ENCODE measurements at regions not wholly inside any gene's neighbourhood (a gene's known extent, or its start where the extent isn't known, plus 50 kb on each side); places are given as distances from the start of the nearest gene placed in this dataset.

- Histone ChIP-seq H3K27me3 (no peaks in the 10 kb centered on the region), H3K4me1 (no peaks in the 10 kb centered on the region), H3K4me3 (no peak overlapping the region), H3K9me3 (no peaks in the 10 kb centered on the region), H3K27ac (no peak overlapping the region), H3K36me3 (no peaks in the 10 kb centered on the region)
- no peak for DNase-seq (ENCODE audit: low spot score in 2 of 2)
- intact Hi-C loops (cut with DNase I; ENCODE audit: low total_unique reads), result no loop called here
- no peak for TF ChIP-seq POLR2AphosphoS5 (IDR thresholded peaks at IDR 0.05)
- no peak for TF ChIP-seq CTCF (IDR thresholded peaks at IDR 0.05)
- TF ChIP-seq POLR2A (IDR thresholded peaks at IDR 0.05), result no peak
Observed at GRCh38 chr1:91600431-91601337, 100.0 kb downstream of the CDC7 start.

DNA sequence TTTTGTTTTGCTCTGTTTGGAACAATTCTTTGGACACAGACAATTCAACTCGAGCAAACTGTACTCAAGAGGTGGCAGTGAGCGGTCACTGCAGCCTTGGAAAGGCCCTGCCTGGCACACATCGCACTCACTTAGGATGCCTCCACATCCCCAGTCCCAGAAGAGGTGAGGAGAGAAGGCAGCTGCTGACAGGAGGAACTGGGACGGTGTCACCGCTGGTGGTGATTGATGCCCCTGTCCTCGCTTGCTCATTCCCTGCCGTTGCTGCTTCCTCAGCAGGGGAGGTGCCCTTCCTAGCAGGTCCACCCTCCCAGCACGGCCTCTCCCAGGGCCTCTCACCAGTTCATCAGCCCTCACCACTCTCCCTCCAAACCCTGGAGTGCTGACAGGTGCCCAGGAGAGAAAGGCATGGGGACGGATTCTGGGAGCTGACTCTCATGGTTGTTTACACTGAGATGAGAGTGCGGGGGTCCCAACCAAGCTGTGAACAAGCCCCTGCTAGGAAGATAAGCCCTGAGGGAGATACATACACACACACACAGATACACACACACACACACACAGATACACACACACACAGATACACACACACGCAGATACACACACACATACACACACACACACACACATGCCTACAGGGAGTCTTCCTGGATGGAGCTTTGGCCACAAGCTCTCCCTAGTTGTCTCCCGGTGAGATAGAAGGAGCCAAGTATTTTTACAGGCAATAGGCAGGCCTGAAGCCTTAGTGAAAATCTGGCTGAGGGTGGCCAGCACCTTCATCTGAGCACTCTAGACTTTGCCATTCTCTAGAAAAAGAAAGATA is 101.1 kb downstream of the CDC7 start:
- no peak overlapping the region for H3K27ac ChIP-seq
- no peaks in the 10 kb centered on the region for H3K4me1 ChIP-seq
- intact Hi-C loops (cut with DNase I; ENCODE audit: low total_unique reads), result no loop called here
- TF ChIP-seq POLR2AphosphoS5 (IDR thresholded peaks at IDR 0.05), result no peak
- no peak for TF ChIP-seq POLR2A (IDR thresholded peaks at IDR 0.05)
- TF ChIP-seq CTCF (IDR thresholded peaks at IDR 0.05), result no peak
- H3K36me3 ChIP-seq, result no peaks in the 10 kb centered on the region
- H3K27me3 ChIP-seq, result no peaks in the 10 kb centered on the region
- no peaks in the 10 kb centered on the region for H3K9me3 ChIP-seq
- DNase-seq (ENCODE audit: low spot score in 2 of 2), result no peak
- no peak overlapping the region for H3K4me3 ChIP-seq

GRCh38 chr1:91603409-91603808 is 102.8 kb downstream of the CDC7 start:
- Histone ChIP-seq H3K27me3 (no peaks in the 10 kb centered on the region), H3K36me3 (no peaks in the 10 kb centered on the region), H3K9me3 (no peaks in the 10 kb centered on the region), H3K4me1 (no peaks in the 10 kb centered on the region), H3K27ac (no peak overlapping the region), H3K4me3 (no peak overlapping the region)
- intact Hi-C loops (cut with DNase I; ENCODE audit: low total_unique reads), result no loop called here
- TF ChIP-seq POLR2A (IDR thresholded peaks at IDR 0.05) (no peak), POLR2AphosphoS5 (IDR thresholded peaks at IDR 0.05) (no peak)
- DNase-seq (ENCODE audit: low spot score in 2 of 2), result no peak

DNA sequence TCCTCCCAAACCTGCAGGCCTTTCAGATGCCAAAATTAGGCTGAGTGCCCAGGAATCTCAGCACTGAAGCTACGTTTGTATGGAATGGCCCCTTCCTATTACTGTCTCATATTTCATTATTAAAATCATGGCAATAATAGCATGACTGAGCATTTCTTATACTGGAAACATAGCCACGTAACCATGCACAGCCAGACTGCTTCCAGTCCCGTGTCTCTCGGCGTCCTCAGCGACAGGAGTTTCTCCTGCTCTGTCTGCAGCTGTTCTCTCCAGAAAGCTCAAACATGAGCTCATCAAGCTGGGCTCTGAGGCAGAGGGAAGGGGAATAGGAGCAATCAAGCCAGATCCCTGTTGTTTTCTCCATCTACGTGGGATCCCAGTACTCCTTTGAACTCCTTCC is 104.0 kb downstream of the CDC7 start:
- Histone ChIP-seq H3K4me3 (no peak overlapping the region), H3K4me1 (no peaks in the 10 kb centered on the region), H3K9me3 (no peaks in the 10 kb centered on the region), H3K27ac (no peak overlapping the region), H3K36me3 (no peaks in the 10 kb centered on the region), H3K27me3 (no peaks in the 10 kb centered on the region)
- DNase-seq (ENCODE audit: low spot score in 2 of 2), result no peak
- TF ChIP-seq CTCF (IDR thresholded peaks at IDR 0.05) (no peak), POLR2AphosphoS5 (IDR thresholded peaks at IDR 0.05) (no peak), POLR2A (IDR thresholded peaks at IDR 0.05) (no peak)
- intact Hi-C loops (cut with DNase I; ENCODE audit: low total_unique reads), result no loop called here

DNA sequence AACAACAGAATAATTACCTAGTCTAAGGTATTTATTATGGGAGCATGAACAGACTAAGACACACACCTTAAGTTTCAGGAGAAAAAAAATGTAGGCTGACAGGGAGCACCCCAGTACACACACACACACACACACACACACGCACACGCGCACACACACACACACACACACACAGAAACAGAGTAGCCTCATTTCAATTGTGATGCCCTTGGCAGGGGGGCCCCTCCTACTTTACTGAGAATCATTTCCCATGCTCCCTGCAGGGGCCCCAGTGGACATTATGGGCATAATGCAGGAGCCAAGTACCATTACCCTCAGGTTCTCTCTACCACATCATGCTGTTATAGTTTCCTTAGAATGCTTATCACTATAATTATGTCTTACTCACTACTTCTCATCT is 104.9 kb downstream of the CDC7 start:
- Histone ChIP-seq H3K27ac (no peak overlapping the region), H3K9me3 (no peaks in the 10 kb centered on the region), H3K27me3 (no peaks in the 10 kb centered on the region), H3K4me3 (no peak overlapping the region), H3K36me3 (no peaks in the 10 kb centered on the region), H3K4me1 (no peaks in the 10 kb centered on the region)
- DNase-seq (ENCODE audit: low spot score in 2 of 2), result no peak
- TF ChIP-seq POLR2A (IDR thresholded peaks at IDR 0.05) (no peak), CTCF (IDR thresholded peaks at IDR 0.05) (no peak), POLR2AphosphoS5 (IDR thresholded peaks at IDR 0.05) (no peak)
- intact Hi-C loops (cut with DNase I; ENCODE audit: low total_unique reads), result no loop called here
